ENCODE measurements at regions not wholly inside any gene's neighbourhood (a gene's known extent, or its start where the extent isn't known, plus 50 kb on each side); places are given as distances from the start of the nearest gene placed in this dataset.

DNA sequence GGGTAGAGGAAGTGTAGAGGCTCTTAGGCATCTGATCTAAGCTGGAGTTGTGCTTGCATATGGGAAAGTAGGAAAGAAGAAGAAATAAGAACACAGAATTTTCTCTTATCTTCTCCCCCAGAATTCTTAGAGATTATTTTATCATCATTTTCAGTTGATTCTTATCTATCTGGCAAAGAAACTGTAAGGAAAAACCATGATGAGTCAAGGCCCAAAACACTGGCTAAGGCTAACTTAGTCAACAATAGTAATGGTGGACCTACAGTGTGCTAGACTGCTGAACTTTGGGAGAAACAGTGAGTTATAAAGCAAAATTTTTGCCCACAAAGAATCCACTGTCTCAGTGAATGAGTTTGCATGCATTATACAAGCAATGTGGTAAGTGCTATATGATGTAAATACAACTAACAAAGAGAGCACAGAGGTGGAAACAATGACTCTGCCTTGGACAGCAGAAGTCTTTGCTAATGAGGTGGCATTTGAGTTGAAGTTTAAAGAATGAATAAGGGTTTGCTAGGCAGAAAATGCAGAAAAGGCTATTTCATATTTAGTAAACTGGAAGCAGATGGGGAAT, 344.5 kb upstream of the PLET1 start:
- no peak overlapping the region for H2AFZ ChIP-seq (ENCODE audit: low read length)
- H2AK5ac ChIP-seq (ENCODE audit: low read depth, low read length): no peak overlapping the region
- H4K91ac ChIP-seq (replicated peaks; ENCODE audit: insufficient read length, low read length): no peak overlapping the region
- H3K27me3 ChIP-seq (replicated peaks in 1 of 4; ENCODE audit: control insufficient read depth in 3 of 4, extremely low read depth in 1 of 4, insufficient read depth in 3 of 4, low read length in 3 of 4): no peaks in the 10 kb centered on the region; a peak in 1 of 7 replicates
- H3K79me1 ChIP-seq (ENCODE audit: low read depth, low read length): no peaks in the 10 kb centered on the region
- no peak overlapping the region for H4K8ac ChIP-seq (ENCODE audit: extremely low read depth, insufficient read depth, low read length)
- H3K9ac ChIP-seq (replicated peaks in 1 of 4; ENCODE audit: extremely low read depth in 1 of 4, low read depth in 3 of 4, low read length in 3 of 4): no peak overlapping the region
- no peak overlapping the region for H3K18ac ChIP-seq (ENCODE audit: extremely low read depth, low read length)
- no peak overlapping the region for H3K27ac ChIP-seq (ENCODE audit: low read depth, low read length)
- H3K23me2 ChIP-seq (ENCODE audit: low read depth, low read length): no peaks in the 10 kb centered on the region
- CTCF ChIA-PET (ENCODE audit: partially characterized antibody): interaction anchor here (0.7 kb wide), 1 partner anchor 17 kb away, joined by 3 read pairs; no protein-coding TSS in a partner anchor
- no peak overlapping the region for H3K4me3 ChIP-seq (ENCODE audit: extremely low read depth in 1 of 4, insufficient read depth in 2 of 4, low read depth in 3 of 4, low read length in 4 of 4)
- no peak overlapping the region for H4K5ac ChIP-seq (ENCODE audit: insufficient read length, low read depth, low read length)
- no peak overlapping the region for H3K4me2 ChIP-seq (ENCODE audit: insufficient read depth in 1 of 2, low read depth in 2 of 2, low read length in 2 of 2)
- H2BK12ac ChIP-seq (ENCODE audit: low read depth, low read length): no peak overlapping the region
- no peak overlapping the region for H3K23ac ChIP-seq (ENCODE audit: insufficient read length)
- H2BK120ac ChIP-seq (replicated peaks; ENCODE audit: low read depth, low read length): no peak overlapping the region
- POLR2A ChIA-PET (ENCODE audit: partially characterized antibody): no interaction called here
- no peaks in the 10 kb centered on the region for H4K20me1 ChIP-seq (replicated peaks in 1 of 2; ENCODE audit: control insufficient read depth in 1 of 2, insufficient read depth in 2 of 2, low read length in 2 of 2)
- no peaks in the 10 kb centered on the region for H3K36me3 ChIP-seq (ENCODE audit: control insufficient read depth in 2 of 4, insufficient read depth in 4 of 4, low read length in 3 of 4)
- no peak overlapping the region for H3K56ac ChIP-seq (replicated peaks; ENCODE audit: insufficient read length, low read depth, low read length)
- H3K14ac ChIP-seq (ENCODE audit: insufficient read length): no peak overlapping the region
- H2BK15ac ChIP-seq (ENCODE audit: low read length): no peak overlapping the region
- FAIRE-seq (no peak), DNase-seq (ENCODE audit: low read depth in 1 of 2, low spot score in 2 of 2) (no peak)
- H3K4me1 ChIP-seq (replicated peaks in 1 of 4; ENCODE audit: control insufficient read depth in 3 of 4, insufficient read depth in 4 of 4, low read length in 3 of 4): no peaks in the 10 kb centered on the region
- H2BK5ac ChIP-seq (ENCODE audit: low read depth, low read length): no peak overlapping the region
- no peak overlapping the region for H2BK20ac ChIP-seq (ENCODE audit: low read length)
- H3K79me2 ChIP-seq (ENCODE audit: control insufficient read depth in 1 of 2, insufficient read depth in 2 of 2, low read length in 2 of 2): no peaks in the 10 kb centered on the region
- no peak overlapping the region for H3K4ac ChIP-seq (replicated peaks; ENCODE audit: insufficient read length, low read depth, low read length)
- no peaks in the 10 kb centered on the region for H3K9me3 ChIP-seq (ENCODE audit: insufficient read depth in 2 of 2, low read depth in 1 of 2, low read length in 1 of 2)
- TF ChIP-seq CBX8 (IDR thresholded peaks at IDR 0.05; ENCODE audit: borderline replicate concordance, low read depth, low read length) (no peak), SIX5 (IDR thresholded peaks at IDR 0.05; ENCODE audit: low read depth, low read length) (no peak), POLR2A (IDR thresholded peaks at IDR 0.05; ENCODE audit: control extremely low read depth in 1 of 2, low read depth in 2 of 2, low read length in 2 of 2) (no peak), SP1 (IDR thresholded peaks at IDR 0.05; ENCODE audit: low read depth, low read length) (no peak), TBP (IDR thresholded peaks at IDR 0.05; ENCODE audit: low read depth, low read length) (no peak), GTF2F1 (IDR thresholded peaks at IDR 0.05; ENCODE audit: borderline replicate concordance, low read depth, low read length) (no peak), SIN3A (conservative IDR thresholded peaks at IDR 0.05 in 1 of 2, IDR thresholded peaks at IDR 0.05 in 1 of 2; ENCODE audit: low read depth in 1 of 2, low read length in 2 of 2) (no peak), TAF7 (optimal IDR thresholded peaks at IDR 0.05; ENCODE audit: borderline replicate concordance, low read depth, low read length) (no peak), SIRT6 (IDR thresholded peaks at IDR 0.05; ENCODE audit: low read length) (no peak), CHD2 (IDR thresholded peaks at IDR 0.05; ENCODE audit: low read length) (no peak), CBX5 (IDR thresholded peaks at IDR 0.05; ENCODE audit: low read depth, low read length) (no peak), RFX5 (IDR thresholded peaks at IDR 0.05; ENCODE audit: borderline replicate concordance, low read depth, low read length) (no peak)
- TF ChIP-seq, protein P1, sequence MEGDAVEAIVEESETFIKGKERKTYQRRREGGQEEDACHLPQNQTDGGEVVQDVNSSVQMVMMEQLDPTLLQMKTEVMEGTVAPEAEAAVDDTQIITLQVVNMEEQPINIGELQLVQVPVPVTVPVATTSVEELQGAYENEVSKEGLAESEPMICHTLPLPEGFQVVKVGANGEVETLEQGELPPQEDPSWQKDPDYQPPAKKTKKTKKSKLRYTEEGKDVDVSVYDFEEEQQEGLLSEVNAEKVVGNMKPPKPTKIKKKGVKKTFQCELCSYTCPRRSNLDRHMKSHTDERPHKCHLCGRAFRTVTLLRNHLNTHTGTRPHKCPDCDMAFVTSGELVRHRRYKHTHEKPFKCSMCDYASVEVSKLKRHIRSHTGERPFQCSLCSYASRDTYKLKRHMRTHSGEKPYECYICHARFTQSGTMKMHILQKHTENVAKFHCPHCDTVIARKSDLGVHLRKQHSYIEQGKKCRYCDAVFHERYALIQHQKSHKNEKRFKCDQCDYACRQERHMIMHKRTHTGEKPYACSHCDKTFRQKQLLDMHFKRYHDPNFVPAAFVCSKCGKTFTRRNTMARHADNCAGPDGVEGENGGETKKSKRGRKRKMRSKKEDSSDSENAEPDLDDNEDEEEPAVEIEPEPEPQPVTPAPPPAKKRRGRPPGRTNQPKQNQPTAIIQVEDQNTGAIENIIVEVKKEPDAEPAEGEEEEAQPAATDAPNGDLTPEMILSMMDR (IDR thresholded peaks at IDR 0.05; ENCODE audit: control extremely low read depth in 1 of 3, insufficient read depth in 1 of 3, low read depth in 1 of 3, low read length in 3 of 3): no peak
- TF ChIP-seq, protein P2, sequence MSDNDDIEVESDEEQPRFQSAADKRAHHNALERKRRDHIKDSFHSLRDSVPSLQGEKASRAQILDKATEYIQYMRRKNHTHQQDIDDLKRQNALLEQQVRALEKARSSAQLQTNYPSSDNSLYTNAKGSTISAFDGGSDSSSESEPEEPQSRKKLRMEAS (IDR thresholded peaks at IDR 0.05): no peak

Data from H1 (cell line).